IMR-90 (cell line): ENCODE measurements at regions not wholly inside any gene's neighbourhood (a gene's known extent, or its start where the extent isn't known, plus 50 kb on each side); places are given as distances from the start of the nearest gene placed in this dataset.

Experiments used
- ATAC-seq: fragments of 200-7000 bp; cut with Tn5 transposase; 2 replicates; pipeline ENCODE4 v1.9.1; 2020; ENCODE audit warnings: low read depth, mild to moderate bottlenecking, moderate library complexity
- BruUV-seq: library from RNA; stranded (reverse); fragments of 400-500 nt; replicated peaks from 2 replicates; lab custom pipeline; 2021; lab: Mats Ljungman, UMichigan
- CTCF ChIA-PET: fragments of 300-600 bp; formaldehyde crosslinking; extraction: SDS; loops from one replicate; lab custom pipeline; 2021; ENCODE audit warnings: antibody characterized with exemption; lab: Yijun Ruan, JAX
- POLR2A ChIA-PET: fragments of 300-600 bp; sonication (Branson Sonifier 250); formaldehyde crosslinking; loops from one replicate; lab custom pipeline; 2022; ENCODE audit warnings: antibody characterized with exemption; ENCODE audit not compliant: unreplicated experiment; lab: Charles Lee
- DNase-seq: peaks from one replicate; pipeline ENCODE4 v3.0.0; 2013
- H2AFZ ChIP-seq: replicated peaks from 2 replicates; pipeline ENCODE3; 2013; ENCODE audit warnings: low read length, mild to moderate bottlenecking; ENCODE audit not compliant: poor library complexity
- H2AK5ac ChIP-seq: 2 replicates; pipeline ENCODE4 v1.6.1; 2013; ENCODE audit warnings: low read depth, low read length, inconsistent platforms
- H2AK9ac ChIP-seq: replicated peaks from 2 replicates; pipeline ENCODE3; 2013; ENCODE audit warnings: mild to moderate bottlenecking, low read depth, low read length, moderate library complexity; ENCODE audit not compliant: poor library complexity
- H2BK120ac ChIP-seq: 2 replicates; pipeline ENCODE4 v1.6.1; 2013; ENCODE audit warnings: low read depth, low read length, inconsistent platforms
- H2BK15ac ChIP-seq: 3 replicates; pipeline ENCODE4 v1.6.1; 2013; ENCODE audit warnings: low read depth, low read length, inconsistent platforms
- H2BK20ac ChIP-seq: 2 replicates; pipeline ENCODE4 v1.6.1; 2013; ENCODE audit warnings: low read depth, mild to moderate bottlenecking, inconsistent platforms, low read length, moderate library complexity
- H2BK5ac ChIP-seq: 2 replicates; pipeline ENCODE4 v1.6.1; 2013; ENCODE audit warnings: mild to moderate bottlenecking, low read depth, low read length, inconsistent platforms; ENCODE audit not compliant: poor library complexity, severe bottlenecking
- H3K14ac ChIP-seq: replicated peaks from 2 replicates; pipeline ENCODE4 v1.6.1; 2013; ENCODE audit warnings: low read depth, low read length, inconsistent platforms
- H3K18ac ChIP-seq: 2 replicates; pipeline ENCODE4 v1.6.1; 2013; ENCODE audit warnings: low read depth, low read length, control low read depth
- H3K23ac ChIP-seq: 2 replicates; pipeline ENCODE4 v1.6.1; 2013; ENCODE audit warnings: low read depth, low read length, inconsistent platforms
- H3K27ac ChIP-seq: 2 replicates; pipeline ENCODE4 v1.5.1; 2013; ENCODE audit warnings: mild to moderate bottlenecking, control low read depth, low read length; ENCODE audit not compliant: insufficient read depth
- H3K27me3 ChIP-seq: 2 replicates; pipeline ENCODE4 v1.6.1; 2013; ENCODE audit warnings: low read length; ENCODE audit not compliant: control insufficient read depth, insufficient read depth
- H3K36me3 ChIP-seq: 2 replicates; pipeline ENCODE4 v1.6.1; 2013; ENCODE audit warnings: low read length, mixed read lengths; ENCODE audit not compliant: control insufficient read depth, insufficient read depth
- H3K4ac ChIP-seq: 2 replicates; pipeline ENCODE4 v1.6.1; 2013; ENCODE audit warnings: low read depth, low read length, inconsistent platforms
- H3K4me1 ChIP-seq: 2 replicates; pipeline ENCODE4 v1.6.1; 2013; ENCODE audit warnings: low read length, mixed read lengths; ENCODE audit not compliant: control insufficient read depth, insufficient read depth
- H3K4me2 ChIP-seq: 2 replicates; pipeline ENCODE4 v1.6.1; 2013; ENCODE audit warnings: low read depth, mild to moderate bottlenecking, control low read depth, low read length, moderate library complexity
- H3K4me3 ChIP-seq: 2 replicates; pipeline ENCODE4 v1.5.1; 2013; ENCODE audit warnings: low read depth, mild to moderate bottlenecking, control low read depth, low read length, moderate library complexity; ENCODE audit not compliant: insufficient read depth
- H3K56ac ChIP-seq: 2 replicates; pipeline ENCODE4 v1.6.1; 2013; ENCODE audit warnings: low read length, inconsistent platforms; ENCODE audit not compliant: insufficient read depth; ENCODE audit errors: extremely low read depth
- H3K79me1 ChIP-seq, 2 experiments: 2 replicates each; pipeline ENCODE4 v1.6.1; 2013; ENCODE audit warnings: low read length in 2 of 2, inconsistent platforms in 1 of 2, low read depth in 1 of 2
- H3K9ac ChIP-seq: 2 replicates; pipeline ENCODE4 v1.6.1; 2013; ENCODE audit warnings: low read depth, low read length, control low read depth
- H3K9me1 ChIP-seq: 2 replicates; pipeline ENCODE4 v1.6.1; 2013; ENCODE audit warnings: low read length, inconsistent platforms; ENCODE audit not compliant: insufficient read depth
- H3K9me3 ChIP-seq: 2 replicates; pipeline ENCODE4 v1.6.1; 2013; ENCODE audit warnings: low read length; ENCODE audit not compliant: control insufficient read depth, insufficient read depth
- H4K20me1 ChIP-seq: 2 replicates; pipeline ENCODE4 v1.6.1; 2013; ENCODE audit warnings: low read length, inconsistent platforms; ENCODE audit not compliant: insufficient read depth
- H4K5ac ChIP-seq: 2 replicates; pipeline ENCODE4 v1.6.1; 2013; ENCODE audit warnings: mild to moderate bottlenecking, low read depth, low read length, control low read depth
- H4K8ac ChIP-seq, 2 experiments: 2 replicates each; pipeline ENCODE4 v1.6.1; 2013; ENCODE audit warnings: low read depth in 2 of 2, low read length in 2 of 2, control low read depth in 1 of 2, inconsistent platforms in 1 of 2
- H4K91ac ChIP-seq: 2 replicates; pipeline ENCODE4 v1.6.1; 2013; ENCODE audit warnings: low read depth, low read length, inconsistent platforms; ENCODE audit not compliant: insufficient read depth
- BHLHE40 ChIP-seq: fragments of 150-350 bp; IDR thresholded peaks from 2 replicates; pipeline ENCODE4 v1.6.1; 2016; ENCODE audit warnings: mild to moderate bottlenecking, low read depth, low read length
- CEBPB ChIP-seq: IDR thresholded peaks from 2 replicates; pipeline ENCODE4 v1.6.1; 2012; ENCODE audit warnings: low read depth, low read length, improper control_type of control experiment
- CHD1 ChIP-seq: IDR thresholded peaks from 2 replicates; pipeline ENCODE4 v1.6.1; 2012; ENCODE audit warnings: low read depth, low read length, improper control_type of control experiment
- CTCF ChIP-seq: conservative IDR thresholded peaks from 2 replicates; pipeline ENCODE4 v1.5.1; 2012; ENCODE audit warnings: mild to moderate bottlenecking, low read depth, low read length, improper control_type of control experiment
- FOS ChIP-seq: fragments of 150-350 bp; IDR thresholded peaks from 2 replicates; pipeline ENCODE4 v1.6.1; 2016; ENCODE audit warnings: low read depth, low read length
- MAFK ChIP-seq: IDR thresholded peaks from 2 replicates; pipeline ENCODE4 v1.6.1; 2012; ENCODE audit warnings: low read depth, low read length, improper control_type of control experiment
- MAZ ChIP-seq: IDR thresholded peaks from 2 replicates; pipeline ENCODE4 v1.6.1; 2012; ENCODE audit warnings: low read depth, mild to moderate bottlenecking, low read length, improper control_type of control experiment, moderate library complexity, borderline replicate concordance
- MXI1 ChIP-seq: IDR thresholded peaks from 2 replicates; pipeline ENCODE4 v1.6.1; 2012; ENCODE audit warnings: low read depth, mild to moderate bottlenecking, low read length, moderate library complexity, borderline replicate concordance
- NFE2L2 ChIP-seq: fragments of 150-350 bp; IDR thresholded peaks from 2 replicates; pipeline ENCODE4 v1.6.1; 2016; ENCODE audit warnings: low read depth, mild to moderate bottlenecking, low read length
- POLR2A ChIP-seq: IDR thresholded peaks from 2 replicates; pipeline ENCODE4 v1.6.1; 2012; ENCODE audit warnings: mild to moderate bottlenecking, low read depth, low read length
- RAD21 ChIP-seq: IDR thresholded peaks from 2 replicates; pipeline ENCODE4 v1.6.1; 2012; ENCODE audit warnings: low read length, improper control_type of control experiment
- RCOR1 ChIP-seq: IDR thresholded peaks from 2 replicates; pipeline ENCODE4 v1.6.1; 2012; ENCODE audit warnings: mild to moderate bottlenecking, low read length, improper control_type of control experiment; ENCODE audit not compliant: insufficient replicate concordance
- RFX5 ChIP-seq: IDR thresholded peaks from 2 replicates; pipeline ENCODE4 v1.8.0; 2012; ENCODE audit warnings: low read depth, mild to moderate bottlenecking, low read length, moderate library complexity
- SMC3 ChIP-seq: fragments of 150-350 bp; IDR thresholded peaks from 2 replicates; pipeline ENCODE4 v1.6.1; 2016; ENCODE audit warnings: low read depth, mild to moderate bottlenecking, antibody characterized with exemption, low read length, moderate library complexity
- USF2 ChIP-seq: fragments of 150-350 bp; IDR thresholded peaks from 2 replicates; pipeline ENCODE4 v1.6.1; 2017; ENCODE audit warnings: mild to moderate bottlenecking, antibody characterized with exemption, low read length, low read depth
- WGBS, 2 experiments: methylation state at CpG; one replicate each; pipeline versions ENCODE4 v1.1.5 to v1.1.7; 2013; ENCODE audit warnings: missing lambda C conversion rate in 2 of 2; ENCODE audit not compliant: insufficient read length in 1 of 2; ENCODE audit errors: extremely low coverage in 2 of 2; 5-methylcytosine and 5-hydroxymethylcytosine counted together
- dilution Hi-C: fragments of 300-500 bp; cut with HindIII; formaldehyde crosslinking; loops from one replicate; pipeline ENCODE4 v1.14.3; 2018; ENCODE audit warnings: low sequenced_read_pairs; ENCODE audit not compliant: unreplicated experiment
- in situ Hi-C: fragments of 300-500 bp; cut with MboI; formaldehyde crosslinking; loops from 3 replicates; pipeline ENCODE4 v1.14.3; 2019; ENCODE audit warnings: low sequenced_read_pairs, inconsistent platforms, mixed read lengths
- intact Hi-C: fragments of 100-400 bp; cut with micrococcal nuclease; formaldehyde crosslinking; loops from 2 replicates; pipeline ENCODE4 v1.10.0; 2022
- TF ChIP-seq, protein P1 (sequence below): fragments of 150-350 bp; IDR thresholded peaks from 2 replicates; pipeline ENCODE4 v1.6.1; 2016; ENCODE audit warnings: low read depth, mild to moderate bottlenecking, low read length, moderate library complexity, borderline replicate concordance

DNA sequence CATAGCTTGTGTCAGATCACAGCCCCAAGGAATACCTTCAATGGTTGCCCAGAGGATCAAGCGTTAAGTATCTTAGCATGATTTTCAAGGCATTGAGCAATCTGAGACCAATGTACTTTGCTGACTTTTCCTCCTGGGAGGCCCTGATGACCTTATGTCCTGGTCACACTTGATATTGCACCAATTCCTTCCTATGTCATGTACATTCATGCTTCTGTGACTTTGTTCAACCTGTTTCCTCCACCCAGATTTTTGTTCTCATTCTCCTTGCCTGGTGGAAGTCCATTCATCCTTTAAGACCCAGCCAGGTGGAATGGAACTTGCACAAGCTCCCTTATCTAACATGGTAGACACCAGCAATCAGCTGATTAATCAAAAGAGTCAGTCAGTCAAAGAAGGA is 160.8 kb downstream of the PFKFB3 start:
- Histone ChIP-seq H3K4me1 (peaks cover 3% of the 10 kb centered on the region), H3K27me3 (no peaks in the 10 kb centered on the region), H3K4me2 (no peak overlapping the region), H3K4ac (no peak overlapping the region), H4K8ac (no peak overlapping the region), H3K23ac (no peak overlapping the region), H3K27ac (no peak overlapping the region), H3K14ac (no peak overlapping the region), H2BK15ac (no peak overlapping the region), H3K56ac (no peak overlapping the region), H2BK20ac (no peak overlapping the region), H3K36me3 (no peaks in the 10 kb centered on the region), H3K9me3 (no peaks in the 10 kb centered on the region), H2AK9ac (no peak overlapping the region), H2BK5ac (no peak overlapping the region), H3K79me1 (no peaks in the 10 kb centered on the region), H2AK5ac (no peak overlapping the region), H3K18ac (no peak overlapping the region), H3K4me3 (no peak overlapping the region), H4K91ac (no peak overlapping the region), H2BK120ac (no peak overlapping the region), H4K20me1 (no peaks in the 10 kb centered on the region), H2AFZ (no peak overlapping the region), H3K9ac (no peak overlapping the region), H3K9me1 (no peaks in the 10 kb centered on the region), H4K5ac (no peak overlapping the region)
- WGBS, 2 experiments = 60% methylated on average over 1 of the region's 1 CpG; no CpG with 5 or more reads in 1 of the 2 experiments
- DNase-seq = no peak
- ChIA-PET POLR2A (no interaction called here), CTCF (no interaction called here)
- dilution Hi-C loops = no loop called here
- intact Hi-C loops = no loop called here
- TF ChIP-seq NFE2L2 = no peak
- TF ChIP-seq RCOR1 = no peak
- no peak for TF ChIP-seq RAD21
- no peak for TF ChIP-seq MXI1
- no peak for TF ChIP-seq POLR2A
- no peak for TF ChIP-seq BHLHE40
- TF ChIP-seq, protein P1, sequence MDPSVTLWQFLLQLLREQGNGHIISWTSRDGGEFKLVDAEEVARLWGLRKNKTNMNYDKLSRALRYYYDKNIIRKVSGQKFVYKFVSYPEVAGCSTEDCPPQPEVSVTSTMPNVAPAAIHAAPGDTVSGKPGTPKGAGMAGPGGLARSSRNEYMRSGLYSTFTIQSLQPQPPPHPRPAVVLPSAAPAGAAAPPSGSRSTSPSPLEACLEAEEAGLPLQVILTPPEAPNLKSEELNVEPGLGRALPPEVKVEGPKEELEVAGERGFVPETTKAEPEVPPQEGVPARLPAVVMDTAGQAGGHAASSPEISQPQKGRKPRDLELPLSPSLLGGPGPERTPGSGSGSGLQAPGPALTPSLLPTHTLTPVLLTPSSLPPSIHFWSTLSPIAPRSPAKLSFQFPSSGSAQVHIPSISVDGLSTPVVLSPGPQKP = no peak
- TF ChIP-seq RFX5 = no peak
- TF ChIP-seq FOS = no peak
- TF ChIP-seq MAZ = no peak
- TF ChIP-seq MAFK = no peak
- no peak for TF ChIP-seq CTCF
- no peak for TF ChIP-seq SMC3
- TF ChIP-seq CHD1 = no peak
- TF ChIP-seq CEBPB = no peak
- TF ChIP-seq USF2 = no peak
- BruUV-seq = no TSS peak
- ATAC-seq = no peak
- in situ Hi-C loops = no loop called here
